GM19438 (cell line): ENCODE measurements at regions not wholly inside any gene's neighbourhood (a gene's known extent, or its start where the extent isn't known, plus 50 kb on each side); places are given as distances from the start of the nearest gene placed in this dataset.
A peak's percentile ranks its signal among the peaks of the same experiment; 100 is the strongest.
"Not testable (repeated sequence)": the region's sequence is repeated elsewhere in the genome, so short reads cannot be mapped to it uniquely, and the experiment has no call there.

ENCODE experiments used
- ATAC-seq: cut with Tn5 transposase; IDR thresholded peaks from one replicate; pipeline ENCODE4 v1.9.1; 2021; ENCODE audit warnings: low read depth; ENCODE audit not compliant: unreplicated experiment

- ATAC-seq = no peak
Measured at GRCh38 chr2:84224121-84224520, 235.0 kb downstream of the SUCLG1 start.

GRCh38 chr2:84223191-84223590, 235.9 kb downstream of the SUCLG1 start:
- ATAC-seq = no peak

GRCh38 chr2:84221102-84221501, 238.0 kb downstream of the SUCLG1 start:
- ATAC-seq = not testable (repeated sequence)

- no peak for ATAC-seq
Measured at GRCh38 chr2:84217456-84217855, 241.6 kb downstream of the SUCLG1 start.

- no peak for ATAC-seq
Measured at GRCh38 chr2:84214455-84214854, 244.6 kb downstream of the SUCLG1 start.

GRCh38 chr2:84212611-84213314, 246.3 kb downstream of the SUCLG1 start:
- peak; percentile 93 for ATAC-seq

GRCh38 chr2:84209941-84210340, 249.1 kb downstream of the SUCLG1 start:
- ATAC-seq = no peak

GRCh38 chr2:84204995-84205394, 254.1 kb downstream of the SUCLG1 start:
- ATAC-seq = no peak

GRCh38 chr2:84202166-84202565, 256.9 kb downstream of the SUCLG1 start:
- ATAC-seq = no peak

GRCh38 chr2:84201158-84201557, 257.9 kb downstream of the SUCLG1 start:
- ATAC-seq = no peak

GRCh38 chr2:84197901-84198300, 261.2 kb downstream of the SUCLG1 start:
- ATAC-seq = no peak

GRCh38 chr2:84194949-84195644, 264.0 kb downstream of the SUCLG1 start:
- no peak for ATAC-seq

- ATAC-seq = no peak
Measured at GRCh38 chr2:84194181-84194580, 264.9 kb downstream of the SUCLG1 start.

GRCh38 chr2:84187258-84187657, 271.8 kb downstream of the SUCLG1 start:
- no peak for ATAC-seq

GRCh38 chr2:84181927-84182326, 277.2 kb downstream of the SUCLG1 start:
- ATAC-seq = no peak

- ATAC-seq = no peak
Measured at GRCh38 chr2:84177733-84178132, 281.3 kb downstream of the SUCLG1 start.

GRCh38 chr2:84175970-84176369, 283.1 kb downstream of the SUCLG1 start:
- ATAC-seq = no peak

GRCh38 chr2:84175340-84175739, 283.7 kb downstream of the SUCLG1 start:
- ATAC-seq = no peak

- no peak for ATAC-seq
Measured at GRCh38 chr2:84173041-84173440, 286.0 kb downstream of the SUCLG1 start.

- no peak for ATAC-seq
Measured at GRCh38 chr2:84170979-84171378, 288.1 kb downstream of the SUCLG1 start.

- no peak for ATAC-seq
Measured at GRCh38 chr2:84169871-84170270, 289.2 kb downstream of the SUCLG1 start.

- not testable (repeated sequence) for ATAC-seq
Measured at GRCh38 chr2:84168552-84168951, 290.5 kb downstream of the SUCLG1 start.
